Caki2 (cell line): ENCODE measurements at regions not wholly inside any gene's neighbourhood (a gene's known extent, or its start where the extent isn't known, plus 50 kb on each side); places are given as distances from the start of the nearest gene placed in this dataset.
A peak's percentile ranks its signal among the peaks of the same experiment; 100 is the strongest.
"Not testable (repeated sequence)": the region's sequence is repeated elsewhere in the genome, so short reads cannot be mapped to it uniquely, and the experiment has no call there.

Source experiments
- DNase-seq: peaks from one replicate; pipeline ENCODE4 v3.0.0-alpha.2; 2015; ENCODE audit warnings: low read depth
- in situ Hi-C: cut with HindIII; loops from 2 replicates; pipeline ENCODE4 v1.10.0; 2016; ENCODE audit warnings: low sequenced_read_pairs, low pct_unique_long_range_greater_than_20kb, mixed read lengths

- no peak for DNase-seq
- in situ Hi-C loops = no loop called here
These were observed 353.5 kb upstream of the GOT2 start for GRCh38 chr16:59087641-59088040.

- in situ Hi-C loops = no loop called here
- no peak for DNase-seq
These were observed 333.1 kb upstream of the GOT2 start for GRCh38 chr16:59067205-59067604.

- in situ Hi-C loops = no loop called here
- no peak for DNase-seq
These were observed 326.1 kb upstream of the GOT2 start for GRCh38 chr16:59060207-59060606.

DNA sequence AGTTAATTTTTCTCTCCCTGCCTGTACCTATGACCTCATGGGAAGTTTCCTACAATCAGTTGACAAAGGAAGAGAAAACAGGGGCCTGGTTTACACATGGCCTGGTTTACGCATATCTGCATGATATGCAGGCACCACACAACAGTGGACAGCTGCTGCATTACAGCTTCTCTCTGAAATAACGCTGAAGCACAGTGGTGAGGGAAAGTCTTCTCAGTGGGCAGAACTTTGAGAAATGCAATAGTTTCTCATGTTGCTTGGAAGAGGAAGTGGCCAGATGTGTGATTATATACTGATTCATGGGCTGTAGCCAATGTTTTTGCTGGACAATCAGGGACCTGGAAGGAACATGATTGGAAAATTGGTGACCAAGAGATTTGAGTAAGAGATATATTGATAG is 324.1 kb upstream of the GOT2 start:
- in situ Hi-C loops = no loop called here
- DNase-seq = no peak

DNA sequence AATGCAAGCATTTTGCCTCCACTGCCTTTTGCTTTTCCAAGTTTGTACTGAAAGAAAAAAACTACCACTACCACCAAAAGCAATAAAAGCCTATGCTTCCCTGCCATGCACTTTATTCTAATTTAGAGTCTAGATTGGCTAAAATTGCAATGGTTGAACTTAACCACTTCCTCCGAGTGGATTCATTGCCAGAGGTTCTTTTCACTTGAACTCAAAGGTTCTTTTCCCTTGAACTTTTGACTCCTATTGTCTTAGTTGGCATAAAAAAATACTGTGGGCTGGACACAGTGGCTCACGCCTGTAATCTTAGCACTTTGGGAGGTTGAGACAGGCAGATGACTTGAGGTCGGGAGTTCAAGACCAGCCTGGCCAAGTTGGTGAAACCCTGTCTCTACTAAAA is 319.8 kb upstream of the GOT2 start:
- no peak for DNase-seq
- in situ Hi-C loops = no loop called here

DNA sequence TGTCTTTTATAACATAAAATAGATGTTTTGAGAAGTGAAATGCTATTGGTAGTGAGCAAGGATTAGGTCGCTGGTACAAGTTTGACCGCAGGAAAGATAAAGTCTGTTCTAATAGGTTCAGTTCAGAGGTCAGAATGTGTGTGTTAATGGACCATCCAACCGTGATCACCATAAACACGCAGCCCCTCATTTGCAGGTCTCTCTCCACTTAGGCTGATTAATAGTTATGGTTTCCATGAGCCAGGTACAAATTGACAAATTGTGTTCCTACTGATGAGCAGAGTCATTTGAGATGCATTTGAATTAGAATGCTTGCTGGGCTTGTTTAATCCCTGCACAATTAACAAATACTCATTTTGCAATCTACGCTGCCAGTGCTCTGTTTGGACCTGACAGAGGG is 318.1 kb upstream of the GOT2 start:
- in situ Hi-C loops = no loop called here
- DNase-seq = no peak

DNA sequence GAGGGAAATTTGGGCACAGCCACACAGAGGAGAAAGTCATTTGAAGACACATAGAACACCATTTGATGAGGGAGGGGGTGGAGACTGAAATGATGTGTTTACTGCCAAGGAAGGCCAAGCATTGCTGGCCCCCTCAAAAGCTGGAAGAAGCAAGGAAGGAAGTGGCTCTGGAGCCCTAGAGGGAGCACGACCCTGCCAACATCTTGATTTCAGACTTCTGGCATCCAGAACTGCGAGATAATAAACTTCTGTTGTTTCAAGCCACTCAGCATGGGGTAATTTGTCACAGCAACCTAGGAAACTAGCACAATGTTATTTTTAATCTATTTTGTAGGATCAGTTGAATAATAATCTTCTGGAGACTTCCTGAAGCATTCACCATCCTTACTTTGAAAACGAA is 314.8 kb upstream of the GOT2 start:
- DNase-seq = no peak
- in situ Hi-C loops = no loop called here

GRCh38 chr16:59047114-59047513 is 313.0 kb upstream of the GOT2 start:
- no peak for DNase-seq
- in situ Hi-C loops = no loop called here

DNA sequence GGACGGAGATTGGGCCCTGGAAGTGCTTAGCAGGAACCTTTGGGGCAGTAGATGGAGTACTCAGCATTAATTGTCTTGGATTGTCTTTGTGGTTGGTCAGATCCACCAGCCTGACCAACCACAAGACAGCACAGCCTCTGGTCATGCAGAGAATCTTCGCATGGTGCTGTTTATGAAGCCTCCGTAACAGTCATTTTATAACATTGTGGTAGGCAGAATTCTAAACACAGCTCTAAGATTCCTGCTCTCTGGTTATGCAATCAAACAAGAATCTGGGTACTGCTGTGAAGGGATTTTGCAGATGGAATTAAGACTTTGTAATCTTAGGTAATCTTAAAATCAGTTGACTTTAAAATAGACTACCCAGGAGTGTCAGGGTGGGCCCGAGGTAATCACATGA is 312.2 kb upstream of the GOT2 start:
- in situ Hi-C loops = no loop called here
- DNase-seq = no peak

- no peak for DNase-seq
- in situ Hi-C loops = no loop called here
These were observed 311.4 kb upstream of the GOT2 start for GRCh38 chr16:59045501-59045900.

DNA sequence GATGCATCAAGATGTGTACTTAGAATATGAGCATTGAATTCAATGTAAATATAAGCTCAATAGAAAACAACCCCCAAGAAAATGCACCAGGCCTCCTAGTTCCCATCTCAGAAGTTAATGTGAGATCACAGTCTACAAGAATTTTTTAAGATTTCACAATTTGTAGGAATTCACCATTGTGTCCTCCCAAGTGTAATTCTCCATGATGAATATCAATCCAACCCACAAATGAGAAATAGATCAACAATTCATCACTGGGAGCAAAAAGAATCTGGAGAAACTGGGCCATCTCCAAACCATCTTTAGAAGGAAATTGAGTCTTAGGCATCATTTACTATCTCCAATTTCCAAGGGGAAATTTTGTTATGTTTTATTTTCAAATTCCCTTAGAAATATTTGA is 310.5 kb upstream of the GOT2 start:
- in situ Hi-C loops = no loop called here
- no peak for DNase-seq

DNA sequence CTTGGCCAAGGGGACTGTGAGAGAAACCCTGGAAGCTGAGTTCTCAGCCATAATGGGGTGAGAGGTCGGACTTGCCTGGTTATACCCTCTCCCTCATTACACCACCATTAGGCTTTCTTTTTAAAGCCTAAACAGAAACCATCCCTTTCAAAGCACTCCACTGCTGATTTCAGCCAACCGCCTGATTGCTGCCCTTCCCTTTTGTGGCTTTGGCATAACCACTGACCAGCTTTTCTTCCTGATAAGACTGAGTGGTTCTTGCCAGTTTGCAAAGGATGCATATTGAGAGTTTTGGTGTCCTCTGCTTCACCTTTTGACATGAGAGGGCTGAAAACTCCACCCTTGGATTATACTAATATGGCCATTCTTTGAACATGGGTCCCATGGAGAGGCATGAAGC is 308.2 kb upstream of the GOT2 start:
- DNase-seq = no peak
- in situ Hi-C loops = no loop called here

DNA sequence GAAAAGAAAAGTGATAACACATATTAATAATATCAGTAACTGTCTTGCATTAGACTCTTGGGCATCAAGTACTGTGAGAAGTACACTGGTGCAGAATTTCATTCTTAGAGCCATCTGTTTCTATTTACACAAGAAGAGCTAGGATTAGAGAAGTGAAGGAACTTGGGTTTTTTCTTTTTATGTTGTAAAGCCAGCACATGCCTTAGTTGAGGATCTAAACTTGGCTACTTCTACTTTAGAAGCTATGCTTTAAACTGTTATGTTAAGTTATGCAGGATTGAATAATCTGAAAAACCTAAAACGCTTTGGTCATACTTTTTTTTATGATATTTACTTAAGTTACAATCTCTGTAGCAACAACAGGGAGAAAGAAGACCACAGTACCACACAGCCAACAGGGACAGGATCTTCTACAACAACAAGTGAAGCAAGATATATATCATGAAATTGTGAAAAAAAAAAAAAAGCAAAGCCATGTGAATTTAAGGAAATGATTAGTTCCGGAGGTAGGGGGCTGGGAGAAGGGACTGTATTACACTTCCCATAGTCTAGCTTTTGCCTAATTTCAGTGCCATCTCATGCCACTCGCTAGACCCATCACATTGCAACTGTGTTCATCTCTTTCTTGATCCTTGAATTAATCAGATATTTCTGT is 305.1 kb upstream of the GOT2 start:
- in situ Hi-C loops = no loop called here

DNA sequence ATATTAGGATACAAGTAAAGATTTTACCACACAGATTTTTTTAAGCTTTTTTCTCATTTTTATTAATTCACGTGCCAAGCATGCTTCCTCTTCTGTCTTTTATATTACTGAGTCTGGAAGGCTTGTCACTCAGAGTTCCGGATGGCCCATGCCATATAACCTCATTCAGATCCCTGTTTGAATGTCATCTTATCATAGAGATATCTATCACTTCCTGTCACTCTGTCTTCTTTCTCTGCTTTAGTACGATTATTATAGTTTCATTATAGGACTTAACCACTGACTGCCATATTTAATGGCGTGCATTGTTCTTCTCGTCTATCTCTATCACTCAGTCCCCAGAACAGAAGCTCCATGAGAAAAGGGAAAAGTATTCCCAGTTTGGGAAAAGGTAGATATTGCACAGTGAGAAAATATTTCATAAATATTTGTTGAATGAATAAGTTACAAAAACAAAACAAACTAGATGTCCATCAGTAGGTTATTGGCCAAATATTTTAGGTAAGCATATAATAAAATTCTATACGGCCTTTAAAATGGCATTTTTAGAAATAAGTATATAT is 296.9 kb upstream of the GOT2 start:
- DNase-seq = no peak
- in situ Hi-C loops = no loop called here

More for the DNA sequence above, 305.1 kb upstream of the GOT2 start:
- DNase-seq = no peak

- in situ Hi-C loops = no loop called here
- peak; percentile 18 for DNase-seq
These were observed 287.6 kb upstream of the GOT2 start for GRCh38 chr16:59021751-59022150.

DNA sequence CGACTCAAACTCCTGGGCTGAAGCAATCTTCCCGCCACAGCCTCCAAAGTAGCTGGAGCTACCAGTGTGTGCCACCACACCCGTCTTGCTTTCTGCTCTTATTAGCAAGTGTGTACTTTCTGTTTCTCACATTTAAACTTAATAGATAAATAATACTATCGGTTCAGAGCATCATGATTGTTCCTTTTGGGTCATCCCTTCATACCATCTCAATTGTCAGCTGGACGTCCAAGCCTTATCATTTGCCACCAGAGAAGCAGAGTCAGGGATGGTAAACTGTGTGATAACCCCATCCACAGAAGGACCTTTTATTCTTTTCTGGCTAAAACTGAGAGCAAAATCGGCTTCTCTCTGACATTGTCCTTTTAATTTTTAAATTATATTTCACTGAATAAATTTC is 279.8 kb upstream of the GOT2 start:
- no peak for DNase-seq
- in situ Hi-C loops = no loop called here

- no peak for DNase-seq
- in situ Hi-C loops = no loop called here
These were observed 265.6 kb upstream of the GOT2 start for GRCh38 chr16:58999762-59000161.

DNA sequence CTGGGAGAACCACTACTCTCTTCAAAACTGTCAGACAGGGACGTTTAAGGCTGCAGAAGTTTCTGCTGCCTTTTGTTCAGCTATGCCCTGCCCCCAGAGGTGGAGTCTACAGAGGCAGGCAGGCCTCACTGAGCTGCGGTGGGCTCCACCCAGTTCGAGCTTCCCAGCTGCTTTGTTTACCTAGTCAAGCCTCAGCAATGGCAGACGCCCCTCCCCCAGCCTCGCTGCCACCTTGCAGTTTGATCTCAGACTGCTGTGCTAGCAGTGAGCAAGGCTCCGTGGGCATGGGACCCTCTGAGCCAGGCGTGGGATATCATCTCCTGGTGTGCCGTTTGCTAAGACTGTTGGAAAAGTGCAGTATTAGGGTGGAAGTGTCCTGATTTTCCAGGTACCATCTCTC is 258.6 kb upstream of the GOT2 start:
- DNase-seq, in situ Hi-C loops: not testable (repeated sequence)

DNA sequence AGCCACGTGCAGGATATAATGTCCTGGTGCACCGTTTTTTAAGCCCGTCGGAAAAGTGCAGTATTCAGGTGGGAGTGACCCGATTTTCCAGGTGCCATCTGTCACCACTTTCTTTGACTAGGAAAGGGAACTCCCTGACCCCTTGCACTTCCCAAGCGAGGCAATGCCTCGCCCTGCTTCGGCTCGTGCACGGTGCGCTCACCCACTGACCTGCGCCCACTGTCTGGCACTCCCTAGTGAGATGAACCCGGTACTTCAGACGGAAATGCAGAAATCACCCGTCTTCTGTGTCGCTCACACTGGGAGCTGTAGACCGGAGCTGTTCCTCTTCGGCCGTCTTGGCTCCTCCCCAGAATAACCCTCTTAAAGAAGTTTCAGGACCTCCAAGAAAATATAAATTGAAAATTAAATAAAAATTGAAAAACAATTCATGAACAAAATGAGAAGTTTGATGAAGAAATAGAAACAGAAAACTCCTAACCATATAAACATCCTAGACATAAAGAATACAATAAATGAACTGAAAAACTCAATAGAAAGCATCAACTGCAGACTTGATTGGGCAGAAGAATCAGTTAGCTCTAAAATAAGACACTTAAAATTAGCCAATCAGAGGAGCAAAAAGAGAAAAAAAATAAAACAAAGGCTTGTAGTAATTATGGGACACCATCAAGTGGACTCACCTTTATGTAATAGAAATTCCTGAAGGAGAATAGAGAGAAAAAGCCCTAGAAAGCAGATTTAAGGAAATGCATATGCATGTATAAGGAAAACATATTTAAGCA is 249.3 kb upstream of the GOT2 start:
- DNase-seq, in situ Hi-C loops: not testable (repeated sequence)

GRCh38 chr16:58970775-58971174 is 236.7 kb upstream of the GOT2 start:
- no peak for DNase-seq
- in situ Hi-C loops = no loop called here
